HepG2 (cell line): ENCODE measurements at regions not wholly inside any gene's neighbourhood (a gene's known extent, or its start where the extent isn't known, plus 50 kb on each side); places are given as distances from the start of the nearest gene placed in this dataset.

Experiments
- ZNF20 ChIP-seq: sonication (generic); formaldehyde crosslinking; IDR thresholded peaks from 2 replicates; pipeline ENCODE4 v1.4.0; 2020; ENCODE audit warnings: mild to moderate bottlenecking, moderate library complexity, missing genetic modification reagents
- ZNF672 ChIP-seq: sonication (generic); formaldehyde crosslinking; IDR thresholded peaks from 2 replicates; pipeline ENCODE4 v1.8.1; 2022; ENCODE audit warnings: missing genetic modification reagents

GRCh38 chr2:109736177-109736827, 57.8 kb upstream of the RGPD5 start (continued):
- TF ChIP-seq ZNF20 (no peak), ZNF672 (CRISPR knock-in tag) (no peak)
